ENCODE measurements at regions not wholly inside any gene's neighbourhood (a gene's known extent, or its start where the extent isn't known, plus 50 kb on each side); places are given as distances from the start of the nearest gene placed in this dataset.

DNA sequence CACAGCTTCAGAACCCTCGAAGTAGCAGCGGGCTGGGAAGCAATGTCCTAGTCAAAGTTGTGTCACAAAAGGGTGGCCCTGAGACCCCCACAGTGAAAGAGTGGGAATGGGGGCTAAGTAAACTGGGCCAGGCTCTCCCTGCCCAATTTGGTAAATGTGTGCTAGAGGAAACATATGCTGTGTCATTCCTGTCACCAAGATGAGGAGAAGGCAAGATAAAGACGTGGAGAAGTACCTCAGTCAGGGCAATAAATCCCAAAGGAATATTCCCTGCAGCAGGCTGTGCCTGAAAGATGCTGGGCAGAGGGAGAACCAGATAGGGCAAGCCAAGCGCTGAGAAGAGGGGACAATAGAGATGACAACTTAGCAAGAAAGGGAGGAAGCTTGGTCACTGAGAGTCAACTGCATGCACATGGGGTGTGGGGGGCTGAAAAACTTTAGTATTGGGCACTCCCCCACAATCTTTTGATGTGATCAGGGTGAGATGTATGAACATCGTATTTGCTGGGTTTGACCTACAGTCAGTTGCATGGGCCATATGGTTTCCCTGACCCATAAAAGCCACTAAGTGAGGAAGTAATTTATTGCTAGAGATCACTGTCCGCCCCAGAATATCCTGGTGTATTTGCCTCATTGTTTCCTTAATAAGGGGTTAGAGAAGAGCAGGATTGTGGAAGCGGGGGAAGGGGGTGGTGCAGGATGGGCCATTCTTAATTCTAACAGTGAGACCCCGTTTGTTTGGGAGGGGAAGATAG is 49.9 kb upstream of the CXCR4 start:
- DNase-seq, result no peak
